ENCODE measurements at regions not wholly inside any gene's neighbourhood (a gene's known extent, or its start where the extent isn't known, plus 50 kb on each side); places are given as distances from the start of the nearest gene placed in this dataset.

GRCh38 chr5:57680686-57681085, 198.1 kb upstream of the ACTBL2 start:
- WGBS, 5 donors: 84 to 97% (median 93%) methylated on average over 1 of the region's 1 CpG
- intact Hi-C loops (cut with DNase I; ENCODE audit: low total_unique reads): no loop called here
- no peak overlapping the region for H3K27ac ChIP-seq
- no peaks in the 10 kb centered on the region for H3K9me3 ChIP-seq
- H3K36me3 ChIP-seq: no peaks in the 10 kb centered on the region
- H3K27me3 ChIP-seq (replicated peaks in 1 of 7): no peaks in the 10 kb centered on the region
- TF ChIP-seq POLR2AphosphoS5 (IDR thresholded peaks at IDR 0.05): no peak
- TF ChIP-seq, protein P1, sequence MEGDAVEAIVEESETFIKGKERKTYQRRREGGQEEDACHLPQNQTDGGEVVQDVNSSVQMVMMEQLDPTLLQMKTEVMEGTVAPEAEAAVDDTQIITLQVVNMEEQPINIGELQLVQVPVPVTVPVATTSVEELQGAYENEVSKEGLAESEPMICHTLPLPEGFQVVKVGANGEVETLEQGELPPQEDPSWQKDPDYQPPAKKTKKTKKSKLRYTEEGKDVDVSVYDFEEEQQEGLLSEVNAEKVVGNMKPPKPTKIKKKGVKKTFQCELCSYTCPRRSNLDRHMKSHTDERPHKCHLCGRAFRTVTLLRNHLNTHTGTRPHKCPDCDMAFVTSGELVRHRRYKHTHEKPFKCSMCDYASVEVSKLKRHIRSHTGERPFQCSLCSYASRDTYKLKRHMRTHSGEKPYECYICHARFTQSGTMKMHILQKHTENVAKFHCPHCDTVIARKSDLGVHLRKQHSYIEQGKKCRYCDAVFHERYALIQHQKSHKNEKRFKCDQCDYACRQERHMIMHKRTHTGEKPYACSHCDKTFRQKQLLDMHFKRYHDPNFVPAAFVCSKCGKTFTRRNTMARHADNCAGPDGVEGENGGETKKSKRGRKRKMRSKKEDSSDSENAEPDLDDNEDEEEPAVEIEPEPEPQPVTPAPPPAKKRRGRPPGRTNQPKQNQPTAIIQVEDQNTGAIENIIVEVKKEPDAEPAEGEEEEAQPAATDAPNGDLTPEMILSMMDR (IDR thresholded peaks at IDR 0.05 in 8 of 11, conservative IDR thresholded peaks at IDR 0.05 in 3 of 11): no peak
- TF ChIP-seq POLR2A (IDR thresholded peaks at IDR 0.05): no peak
- DNase-seq: no peak
- H3K4me1 ChIP-seq: no peaks in the 10 kb centered on the region
- no peak overlapping the region for H3K4me3 ChIP-seq

DNA sequence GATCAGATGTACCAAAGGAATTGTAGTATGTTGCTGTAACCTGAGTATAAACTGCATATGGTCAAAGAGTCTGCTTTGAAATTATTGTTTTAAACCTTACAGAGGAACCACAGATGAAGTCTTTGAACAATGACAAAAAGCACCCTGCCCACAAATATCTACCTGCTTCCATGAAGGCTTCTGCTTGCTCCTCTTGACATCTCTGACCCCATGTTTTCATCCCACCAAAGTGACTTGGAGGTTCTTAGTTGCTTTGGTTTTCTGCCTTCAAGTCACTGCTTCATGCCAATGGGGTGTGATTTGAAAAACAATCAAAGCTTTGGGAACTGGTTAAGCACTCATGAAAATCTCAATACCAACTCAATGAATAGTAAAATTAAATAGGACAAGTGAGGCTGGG, 194.6 kb upstream of the ACTBL2 start:
- intact Hi-C loops (cut with DNase I; ENCODE audit: low total_unique reads): no loop called here
- Histone ChIP-seq H3K4me3 (no peak overlapping the region), H3K4me1 (no peaks in the 10 kb centered on the region), H3K27me3 (replicated peaks in 1 of 7) (no peaks in the 10 kb centered on the region), H3K27ac (no peak overlapping the region), H3K36me3 (no peaks in the 10 kb centered on the region), H3K9me3 (no peaks in the 10 kb centered on the region)
- TF ChIP-seq, protein P1 (IDR thresholded peaks at IDR 0.05 in 8 of 11, conservative IDR thresholded peaks at IDR 0.05 in 3 of 11): no peak
- TF ChIP-seq POLR2A (IDR thresholded peaks at IDR 0.05) (no peak), POLR2AphosphoS5 (IDR thresholded peaks at IDR 0.05) (no peak)
- no peak for DNase-seq

DNA sequence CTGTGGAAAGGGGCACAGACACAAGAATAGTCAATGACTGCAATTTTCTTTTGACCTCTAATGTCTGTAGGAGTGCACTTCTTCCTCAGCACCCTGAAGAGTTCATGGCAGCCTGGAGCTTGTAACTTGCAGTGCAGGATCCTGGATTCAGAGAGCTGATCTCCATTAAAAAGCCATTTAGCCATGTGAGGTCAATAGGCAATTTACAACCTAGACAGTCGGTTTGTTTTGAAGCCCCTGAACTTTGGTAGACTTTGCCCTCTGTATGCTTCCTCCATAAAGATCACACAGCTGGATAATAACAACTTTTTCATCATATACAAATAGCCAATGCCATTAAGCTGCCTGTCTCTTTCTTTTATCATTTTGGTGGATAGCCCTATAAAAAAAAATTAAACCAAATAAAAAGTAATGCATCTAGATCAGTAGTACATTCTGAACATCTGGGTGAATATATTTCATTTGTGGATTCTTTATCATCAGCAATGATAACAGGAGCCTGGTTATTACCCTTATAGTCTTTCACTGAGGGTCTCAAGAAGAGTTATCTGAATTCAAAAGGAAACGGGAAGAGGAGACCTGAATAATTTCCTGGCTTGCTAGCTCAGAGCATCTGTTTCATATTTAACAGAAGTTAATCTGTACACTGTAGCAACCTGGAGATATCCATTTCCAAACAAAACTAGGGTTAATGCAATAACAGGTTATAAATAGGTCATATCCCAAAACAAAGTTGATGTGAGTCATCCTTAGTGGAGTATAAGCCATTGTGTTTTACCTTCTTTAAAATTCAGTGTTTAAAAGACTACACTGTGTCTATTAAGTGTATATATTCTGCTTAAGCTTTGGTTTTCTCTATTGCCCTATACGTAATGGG, 193.8 kb upstream of the ACTBL2 start:
- Histone ChIP-seq H3K9me3 (no peaks in the 10 kb centered on the region), H3K4me3 (no peak overlapping the region), H3K27me3 (replicated peaks in 1 of 7) (no peaks in the 10 kb centered on the region), H3K36me3 (no peaks in the 10 kb centered on the region), H3K27ac (no peak overlapping the region), H3K4me1 (no peaks in the 10 kb centered on the region)
- no peak for TF ChIP-seq POLR2A (IDR thresholded peaks at IDR 0.05)
- no peak for TF ChIP-seq POLR2AphosphoS5 (IDR thresholded peaks at IDR 0.05)
- TF ChIP-seq, protein P1 (IDR thresholded peaks at IDR 0.05 in 8 of 11, conservative IDR thresholded peaks at IDR 0.05 in 3 of 11): no peak
- WGBS, 5 donors: 74 to 85% (median 78%) methylated on average over 3 of the region's 3 CpGs
- no peak for DNase-seq
- intact Hi-C loops (cut with DNase I; ENCODE audit: low total_unique reads): no loop called here

DNA sequence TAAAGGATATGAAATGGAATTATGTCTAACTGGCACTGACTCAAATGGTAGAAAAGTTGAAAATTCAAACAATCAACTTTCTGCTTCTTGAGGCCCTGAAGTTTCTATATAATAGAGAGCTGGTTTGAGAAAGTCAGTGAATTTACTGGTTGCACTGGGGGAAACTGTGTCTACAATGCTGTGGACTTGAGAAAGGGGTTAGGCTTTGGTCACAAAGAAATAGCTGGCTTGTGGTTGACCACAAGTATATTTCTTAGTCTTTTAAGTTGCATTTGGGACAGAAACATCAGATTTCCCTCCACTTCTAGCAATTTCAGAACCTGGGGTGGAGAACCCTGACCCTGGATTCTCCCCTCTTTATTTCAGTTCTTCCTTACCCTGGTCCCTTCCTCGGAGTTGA, 192.6 kb upstream of the ACTBL2 start:
- TF ChIP-seq POLR2A (IDR thresholded peaks at IDR 0.05) (no peak), POLR2AphosphoS5 (IDR thresholded peaks at IDR 0.05) (no peak)
- TF ChIP-seq, protein P1 (IDR thresholded peaks at IDR 0.05 in 8 of 11, conservative IDR thresholded peaks at IDR 0.05 in 3 of 11): no peak
- no peak for DNase-seq
- intact Hi-C loops (cut with DNase I; ENCODE audit: low total_unique reads): no loop called here
- no peak overlapping the region for H3K4me3 ChIP-seq
- H3K36me3 ChIP-seq: no peaks in the 10 kb centered on the region
- no peak overlapping the region for H3K27ac ChIP-seq
- WGBS, 5 donors: 73 to 87% (median 83%) methylated on average over 1 of the region's 1 CpG
- H3K9me3 ChIP-seq: no peaks in the 10 kb centered on the region
- H3K27me3 ChIP-seq (replicated peaks in 1 of 7): no peaks in the 10 kb centered on the region
- H3K4me1 ChIP-seq: no peaks in the 10 kb centered on the region

Measured in spleen (tissue), 11 donors.